Colonic mucosa (tissue), 4 donors: ENCODE measurements at regions not wholly inside any gene's neighbourhood (a gene's known extent, or its start where the extent isn't known, plus 50 kb on each side); places are given as distances from the start of the nearest gene placed in this dataset.

Source experiments
- DNase-seq: peaks from one replicate; pipeline ENCODE4 v3.0.0-alpha.2; 2020
- H3K27ac ChIP-seq: fragments of 200-600 bp; one replicate; pipeline ENCODE4 v1.8.0; 2021
- H3K27me3 ChIP-seq: fragments of 200-600 bp; one replicate; pipeline ENCODE4 v1.8.0; 2021
- H3K36me3 ChIP-seq: fragments of 200-600 bp; one replicate; pipeline ENCODE4 v1.8.0; 2021
- H3K4me1 ChIP-seq: fragments of 200-600 bp; one replicate; pipeline ENCODE4 v1.8.0; 2021; ENCODE audit warnings: mild to moderate bottlenecking
- H3K4me3 ChIP-seq: fragments of 200-600 bp; one replicate; pipeline ENCODE4 v1.8.0; 2021
- H3K9ac ChIP-seq, 2 donors: one replicate each; pipeline ENCODE4 v1.7.0; 2013; ENCODE audit warnings: control low read depth in 2 of 2, low read depth in 2 of 2, low read length in 2 of 2
- H3K9me3 ChIP-seq: fragments of 200-600 bp; one replicate; pipeline ENCODE4 v1.8.0; 2021
- CTCF ChIP-seq: fragments of 200-600 bp; IDR thresholded peaks from one replicate; pipeline ENCODE4 v1.8.0; 2022; ENCODE audit warnings: antibody characterized with exemption, mild to moderate bottlenecking
- intact Hi-C: fragments of 100-400 bp; cut with DNase I; formaldehyde crosslinking; loops from one replicate; pipeline ENCODE4 v1.14.1; 2022
- donor health status: healthy.
- donor health status: DM: no; HTN: no; CAD: no.
- donor health status: DM: no; HTN: no; CAD: no.

GRCh38 chr15:96947296-96948229 lies 617.1 kb downstream of the NR2F2 start:
- no peaks in the 10 kb centered on the region for H3K27me3 ChIP-seq
- H3K9me3 ChIP-seq = no peaks in the 10 kb centered on the region
- no peaks in the 10 kb centered on the region for H3K4me1 ChIP-seq
- TF ChIP-seq CTCF = no peak
- no peak for DNase-seq
- H3K9ac ChIP-seq = no peak overlapping the region
- no peak overlapping the region for H3K27ac ChIP-seq
- H3K4me3 ChIP-seq = no peak overlapping the region
- H3K36me3 ChIP-seq = no peaks in the 10 kb centered on the region
- intact Hi-C loops = no loop called here

GRCh38 chr15:96948981-96949380 lies 618.5 kb downstream of the NR2F2 start:
- Histone ChIP-seq H3K4me3 (no peak overlapping the region), H3K36me3 (no peaks in the 10 kb centered on the region), H3K27ac (no peak overlapping the region), H3K9me3 (no peaks in the 10 kb centered on the region), H3K27me3 (no peaks in the 10 kb centered on the region), H3K4me1 (no peaks in the 10 kb centered on the region), H3K9ac (no peak overlapping the region)
- TF ChIP-seq CTCF = no peak
- DNase-seq = no peak
- intact Hi-C loops = no loop called here

- Histone ChIP-seq H3K27me3 (no peaks in the 10 kb centered on the region), H3K27ac (no peak overlapping the region), H3K9me3 (no peaks in the 10 kb centered on the region), H3K4me3 (no peak overlapping the region), H3K4me1 (no peaks in the 10 kb centered on the region), H3K36me3 (no peaks in the 10 kb centered on the region), H3K9ac (no peak overlapping the region)
- intact Hi-C loops = no loop called here
- no peak for DNase-seq
- no peak for TF ChIP-seq CTCF
These were observed 628.2 kb downstream of the NR2F2 start for GRCh38 chr15:96958721-96959120.

GRCh38 chr15:96959501-96959900 lies 629.0 kb downstream of the NR2F2 start:
- no peak overlapping the region for H3K4me3 ChIP-seq
- intact Hi-C loops = no loop called here
- H3K9ac ChIP-seq = no peak overlapping the region
- DNase-seq = no peak
- H3K4me1 ChIP-seq = no peaks in the 10 kb centered on the region
- H3K27me3 ChIP-seq = no peaks in the 10 kb centered on the region
- H3K36me3 ChIP-seq = no peaks in the 10 kb centered on the region
- H3K27ac ChIP-seq = no peak overlapping the region
- H3K9me3 ChIP-seq = no peaks in the 10 kb centered on the region
- TF ChIP-seq CTCF = no peak

- Histone ChIP-seq H3K27me3 (no peaks in the 10 kb centered on the region), H3K36me3 (no peaks in the 10 kb centered on the region), H3K27ac (no peak overlapping the region), H3K4me1 (no peaks in the 10 kb centered on the region), H3K9ac (no peak overlapping the region), H3K4me3 (no peak overlapping the region), H3K9me3 (no peaks in the 10 kb centered on the region)
- no peak for DNase-seq
- intact Hi-C loops = no loop called here
- TF ChIP-seq CTCF = no peak
These were observed 630.4 kb downstream of the NR2F2 start for GRCh38 chr15:96960711-96961480.
